ENCODE measurements at regions not wholly inside any gene's neighbourhood (a gene's known extent, or its start where the extent isn't known, plus 50 kb on each side); places are given as distances from the start of the nearest gene placed in this dataset.
"Not testable (repeated sequence)": the region's sequence is repeated elsewhere in the genome, so short reads cannot be mapped to it uniquely, and the experiment has no call there.

DNA sequence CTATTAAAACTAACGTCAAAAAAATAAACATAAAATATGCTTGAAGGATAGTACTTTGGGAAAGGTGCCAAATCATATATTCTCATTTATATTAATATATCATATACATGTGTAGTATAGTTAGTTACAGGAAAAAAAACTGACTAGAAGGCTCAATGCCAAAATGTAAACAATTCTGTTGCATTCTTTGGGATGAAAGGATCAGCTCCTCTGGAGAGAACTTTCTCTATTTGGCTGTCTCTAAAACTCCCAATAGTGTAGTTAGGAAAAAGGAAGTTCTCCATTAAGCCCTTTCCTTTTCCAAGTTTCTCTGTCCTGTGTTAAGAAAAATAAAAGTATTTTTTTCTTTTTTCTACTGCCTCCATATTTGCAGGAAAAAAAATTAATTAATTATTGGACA, 86.5 kb upstream of the BTN3A2 start:
- peaks cover 3% of the 10 kb centered on the region for H3K36me3 ChIP-seq (ENCODE audit: insufficient read depth, low read length)
- no peak overlapping the region for H3K9ac ChIP-seq (ENCODE audit: low read depth, low read length)
- H3K4me1 ChIP-seq (ENCODE audit: control insufficient read depth, insufficient read depth, low read length) = no peaks in the 10 kb centered on the region
- no peak overlapping the region for H3K4me3 ChIP-seq (ENCODE audit: low read length)
- no peak overlapping the region for H3K4me2 ChIP-seq (ENCODE audit: low read length)
- H3K27me3 ChIP-seq (ENCODE audit: control insufficient read depth, insufficient read depth, low read length) = peaks cover 30% of the 10 kb centered on the region
- H3K9me3 ChIP-seq (replicated peaks; ENCODE audit: low read length) = no peaks in the 10 kb centered on the region

- peaks cover 22% of the 10 kb centered on the region for H3K27me3 ChIP-seq (ENCODE audit: control insufficient read depth, insufficient read depth, low read length)
- not testable (repeated sequence) for H3K9me3 ChIP-seq (replicated peaks; ENCODE audit: low read length); H3K36me3 ChIP-seq (ENCODE audit: insufficient read depth, low read length); H3K9ac ChIP-seq (ENCODE audit: low read depth, low read length); H3K4me1 ChIP-seq (ENCODE audit: control insufficient read depth, insufficient read depth, low read length); H3K4me2 ChIP-seq (ENCODE audit: low read length); H3K4me3 ChIP-seq (ENCODE audit: low read length)
Observed at GRCh38 chr6:26279371-26279770, 85.6 kb upstream of the BTN3A2 start.

DNA sequence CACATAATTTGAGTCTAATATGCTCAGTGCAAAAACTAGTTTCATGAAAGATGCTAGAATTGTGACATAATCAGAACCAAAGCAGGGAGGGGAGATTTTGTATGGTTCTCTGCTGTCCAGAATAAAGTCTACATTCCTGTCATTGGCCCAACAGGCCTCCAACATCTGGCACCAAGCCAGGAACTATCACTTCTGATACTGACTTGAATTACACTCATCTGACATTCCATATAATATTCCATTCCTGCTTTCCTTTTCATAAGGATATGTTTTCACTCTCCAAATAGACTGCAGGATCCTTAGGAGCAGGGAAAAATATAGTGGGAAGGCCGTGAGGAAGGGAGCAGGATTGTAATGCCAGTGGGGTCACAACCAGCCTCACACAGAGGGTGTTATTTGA, 84.6 kb upstream of the BTN3A2 start:
- peaks cover 15% of the 10 kb centered on the region for H3K27me3 ChIP-seq (ENCODE audit: control insufficient read depth, insufficient read depth, low read length)
- no peak overlapping the region for H3K4me2 ChIP-seq (ENCODE audit: low read length)
- H3K4me1 ChIP-seq (ENCODE audit: control insufficient read depth, insufficient read depth, low read length) = peaks cover 2% of the 10 kb centered on the region
- peaks cover 3% of the 10 kb centered on the region for H3K36me3 ChIP-seq (ENCODE audit: insufficient read depth, low read length)
- H3K9ac ChIP-seq (ENCODE audit: low read depth, low read length) = no peak overlapping the region
- H3K4me3 ChIP-seq (ENCODE audit: low read length) = no peak overlapping the region
- no peaks in the 10 kb centered on the region for H3K9me3 ChIP-seq (replicated peaks; ENCODE audit: low read length)

DNA sequence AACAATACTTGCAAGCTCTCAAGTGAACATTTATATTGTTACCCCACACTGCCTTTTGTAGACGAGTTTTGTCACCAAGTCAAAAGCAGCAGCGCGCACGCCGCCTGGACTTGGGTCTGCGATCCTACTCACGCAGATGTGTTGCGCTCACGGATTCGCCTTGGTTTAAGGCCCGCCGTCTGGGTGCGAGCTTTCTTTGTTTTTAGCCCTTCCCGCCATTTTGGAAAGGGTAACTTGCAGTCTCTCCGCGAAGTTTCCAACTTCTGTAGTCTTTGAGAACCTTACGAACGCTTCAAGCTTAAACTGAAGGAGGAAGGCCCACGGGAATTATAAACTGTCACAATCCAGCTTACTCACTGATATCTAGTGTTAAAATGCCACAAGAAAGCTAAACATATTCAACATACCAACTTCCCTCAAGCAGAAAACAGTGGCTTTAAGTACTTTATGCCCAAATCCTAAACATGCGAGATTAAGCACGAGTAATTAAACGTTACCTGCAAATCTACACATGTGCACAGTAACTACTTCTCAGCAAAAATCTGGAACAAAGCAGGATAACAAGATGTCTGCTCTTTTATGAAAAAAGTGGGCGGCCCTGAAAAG, 80.4 kb upstream of the BTN3A2 start:
- peaks cover 3% of the 10 kb centered on the region for H3K36me3 ChIP-seq (ENCODE audit: insufficient read depth, low read length)
- H3K9me3 ChIP-seq (replicated peaks; ENCODE audit: low read length) = no peaks in the 10 kb centered on the region
- H3K9ac ChIP-seq (ENCODE audit: low read depth, low read length) = peak overlapping the region; percentile 85
- no peaks in the 10 kb centered on the region for H3K27me3 ChIP-seq (ENCODE audit: control insufficient read depth, insufficient read depth, low read length)
- H3K4me3 ChIP-seq (ENCODE audit: low read length) = peak overlapping the region; percentile 80
- peaks cover 2% of the 10 kb centered on the region for H3K4me1 ChIP-seq (ENCODE audit: control insufficient read depth, insufficient read depth, low read length)
- peak overlapping the region; percentile 89 for H3K4me2 ChIP-seq (ENCODE audit: low read length)

- Histone ChIP-seq H3K4me2 (ENCODE audit: low read length) (peak overlapping the region; percentile 89), H3K27me3 (ENCODE audit: control insufficient read depth, insufficient read depth, low read length) (no peaks in the 10 kb centered on the region), H3K36me3 (ENCODE audit: insufficient read depth, low read length) (peaks cover 3% of the 10 kb centered on the region), H3K9ac (ENCODE audit: low read depth, low read length) (peak overlapping the region; percentile 85), H3K4me3 (ENCODE audit: low read length) (peak overlapping the region; percentile 80), H3K9me3 (replicated peaks; ENCODE audit: low read length) (no peaks in the 10 kb centered on the region), H3K4me1 (ENCODE audit: control insufficient read depth, insufficient read depth, low read length) (peaks cover 2% of the 10 kb centered on the region)
Observed at GRCh38 chr6:26285143-26286134, 79.6 kb upstream of the BTN3A2 start.

DNA sequence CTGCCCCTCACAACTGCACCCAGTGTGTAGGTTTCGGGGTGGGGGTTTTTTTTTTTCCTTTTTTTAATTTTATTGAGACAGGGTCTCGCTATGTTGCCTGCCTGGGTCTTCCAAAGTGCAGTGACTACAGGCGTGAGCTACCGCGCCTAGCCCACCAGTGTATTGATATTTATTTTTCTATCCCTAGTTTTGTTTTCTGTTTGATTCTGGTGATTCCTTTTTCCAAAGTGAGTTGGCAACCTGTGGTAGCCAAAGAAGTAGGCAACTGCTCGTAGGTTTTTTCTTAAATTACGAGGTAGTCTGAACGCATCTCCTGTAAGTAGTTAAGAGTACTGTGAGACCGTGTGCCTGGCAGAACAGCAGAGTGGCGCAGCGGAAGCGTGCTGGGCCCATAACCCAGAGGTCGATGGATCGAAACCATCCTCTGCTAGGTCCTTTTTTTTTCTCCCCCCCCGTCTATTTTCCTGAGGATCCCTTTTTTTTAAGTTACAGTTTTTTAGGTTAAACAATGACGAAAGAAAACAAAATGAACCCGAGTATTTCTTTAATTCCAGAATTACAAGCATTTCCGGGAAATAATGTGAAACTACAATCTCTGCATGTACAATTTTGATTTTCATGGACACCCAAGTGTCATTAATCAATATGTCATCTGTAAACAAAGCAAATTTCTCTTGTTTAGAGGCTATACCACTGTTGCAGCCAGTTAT, 78.7 kb upstream of the BTN3A2 start:
- Histone ChIP-seq H3K9me3 (replicated peaks; ENCODE audit: low read length) (no peaks in the 10 kb centered on the region), H3K4me1 (ENCODE audit: control insufficient read depth, insufficient read depth, low read length) (peaks cover 2% of the 10 kb centered on the region), H3K36me3 (ENCODE audit: insufficient read depth, low read length) (no peaks in the 10 kb centered on the region), H3K4me2 (ENCODE audit: low read length) (peak overlapping the region; percentile 89), H3K9ac (ENCODE audit: low read depth, low read length) (peak overlapping the region; percentile 85), H3K27me3 (ENCODE audit: control insufficient read depth, insufficient read depth, low read length) (no peaks in the 10 kb centered on the region), H3K4me3 (ENCODE audit: low read length) (peak overlapping the region; percentile 80)

DNA sequence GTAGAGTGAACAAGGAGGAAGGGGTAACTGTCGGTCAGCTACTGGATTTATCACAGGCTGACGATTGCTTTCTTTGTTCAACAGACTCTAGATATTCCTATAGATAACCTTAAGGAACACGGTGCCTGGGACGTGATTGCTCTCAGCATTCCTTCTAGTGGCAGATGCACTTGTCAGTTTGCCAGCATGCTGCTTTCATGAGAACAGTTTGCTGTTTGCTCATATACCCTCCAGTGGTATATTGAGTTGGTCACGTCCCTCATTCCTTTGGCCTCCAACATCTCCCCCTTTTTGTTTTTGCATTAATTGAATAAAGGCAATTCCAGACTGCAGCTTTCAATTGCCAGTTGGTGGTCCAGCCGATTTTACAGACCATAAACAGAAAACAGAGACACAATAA, 76.8 kb upstream of the BTN3A2 start:
- Histone ChIP-seq H3K4me1 (ENCODE audit: control insufficient read depth, insufficient read depth, low read length) (peaks cover 2% of the 10 kb centered on the region), H3K4me3 (ENCODE audit: low read length) (no peak overlapping the region), H3K9ac (ENCODE audit: low read depth, low read length) (no peak overlapping the region), H3K27me3 (ENCODE audit: control insufficient read depth, insufficient read depth, low read length) (no peaks in the 10 kb centered on the region), H3K9me3 (replicated peaks; ENCODE audit: low read length) (no peaks in the 10 kb centered on the region), H3K36me3 (ENCODE audit: insufficient read depth, low read length) (no peaks in the 10 kb centered on the region), H3K4me2 (ENCODE audit: low read length) (no peak overlapping the region)

DNA sequence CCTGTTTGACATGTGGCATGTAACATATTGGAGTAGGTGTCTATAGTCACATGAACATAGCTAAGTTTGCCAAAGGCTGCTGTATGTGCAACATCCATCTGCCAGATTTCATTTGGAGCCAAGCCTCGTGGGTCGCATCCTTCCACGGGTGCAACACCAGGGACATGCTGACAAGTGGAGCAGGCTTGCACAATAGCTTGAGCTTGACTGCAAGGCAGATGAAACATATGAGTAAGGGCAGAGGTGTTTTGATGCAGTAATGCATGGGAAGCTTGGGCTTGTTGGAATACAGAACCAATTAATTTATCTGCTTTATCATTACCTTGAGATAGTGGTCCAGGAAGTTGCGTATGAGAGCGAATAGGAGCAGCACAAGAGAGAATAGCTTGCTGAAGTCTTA, 74.1 kb upstream of the BTN3A2 start:
- Histone ChIP-seq H3K4me1 (ENCODE audit: control insufficient read depth, insufficient read depth, low read length) (peaks cover 7% of the 10 kb centered on the region), H3K36me3 (ENCODE audit: insufficient read depth, low read length) (no peaks in the 10 kb centered on the region), H3K9me3 (replicated peaks; ENCODE audit: low read length) (no peaks in the 10 kb centered on the region), H3K4me2 (ENCODE audit: low read length) (no peak overlapping the region), H3K9ac (ENCODE audit: low read depth, low read length) (no peak overlapping the region), H3K27me3 (ENCODE audit: control insufficient read depth, insufficient read depth, low read length) (no peaks in the 10 kb centered on the region), H3K4me3 (ENCODE audit: low read length) (no peak overlapping the region)

DNA sequence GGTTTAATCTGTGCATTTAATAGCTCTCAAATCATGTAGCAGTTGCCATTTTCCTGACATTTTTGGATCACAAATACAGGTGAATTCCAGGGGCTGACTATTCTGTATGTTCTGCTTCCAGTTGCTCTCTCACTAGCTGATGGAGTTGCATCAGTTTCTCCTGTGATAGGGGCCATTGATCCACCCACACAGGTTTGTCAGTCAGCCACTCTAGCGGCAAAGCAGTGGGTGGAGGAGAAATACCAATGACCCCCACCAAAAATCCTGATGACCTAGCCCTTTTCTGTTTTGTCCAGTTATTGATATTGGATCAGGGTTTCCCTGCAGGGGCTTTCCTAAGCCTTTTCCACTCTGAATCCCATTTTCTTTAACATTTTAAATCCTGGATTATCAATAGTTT, 72.3 kb upstream of the BTN3A2 start:
- no peaks in the 10 kb centered on the region for H3K27me3 ChIP-seq (ENCODE audit: control insufficient read depth, insufficient read depth, low read length)

GRCh38 chr6:26294302-26294701, 70.7 kb upstream of the BTN3A2 start:
- H3K36me3 ChIP-seq (ENCODE audit: insufficient read depth, low read length) = no peaks in the 10 kb centered on the region
- H3K4me1 ChIP-seq (ENCODE audit: control insufficient read depth, insufficient read depth, low read length) = peaks cover 24% of the 10 kb centered on the region
- no peaks in the 10 kb centered on the region for H3K27me3 ChIP-seq (ENCODE audit: control insufficient read depth, insufficient read depth, low read length)
- H3K9ac ChIP-seq (ENCODE audit: low read depth, low read length) = no peak overlapping the region
- H3K4me3 ChIP-seq (ENCODE audit: low read length) = no peak overlapping the region
- H3K4me2 ChIP-seq (ENCODE audit: low read length) = no peak overlapping the region
- H3K9me3 ChIP-seq (replicated peaks; ENCODE audit: low read length) = no peaks in the 10 kb centered on the region

More for the DNA sequence above, 72.3 kb upstream of the BTN3A2 start:
- H3K4me2 ChIP-seq (ENCODE audit: low read length) = no peak overlapping the region
- H3K36me3 ChIP-seq (ENCODE audit: insufficient read depth, low read length) = no peaks in the 10 kb centered on the region
- H3K4me3 ChIP-seq (ENCODE audit: low read length) = no peak overlapping the region
- H3K9ac ChIP-seq (ENCODE audit: low read depth, low read length) = no peak overlapping the region
- H3K4me1 ChIP-seq (ENCODE audit: control insufficient read depth, insufficient read depth, low read length) = peaks cover 24% of the 10 kb centered on the region
- H3K9me3 ChIP-seq (replicated peaks; ENCODE audit: low read length) = no peaks in the 10 kb centered on the region

DNA sequence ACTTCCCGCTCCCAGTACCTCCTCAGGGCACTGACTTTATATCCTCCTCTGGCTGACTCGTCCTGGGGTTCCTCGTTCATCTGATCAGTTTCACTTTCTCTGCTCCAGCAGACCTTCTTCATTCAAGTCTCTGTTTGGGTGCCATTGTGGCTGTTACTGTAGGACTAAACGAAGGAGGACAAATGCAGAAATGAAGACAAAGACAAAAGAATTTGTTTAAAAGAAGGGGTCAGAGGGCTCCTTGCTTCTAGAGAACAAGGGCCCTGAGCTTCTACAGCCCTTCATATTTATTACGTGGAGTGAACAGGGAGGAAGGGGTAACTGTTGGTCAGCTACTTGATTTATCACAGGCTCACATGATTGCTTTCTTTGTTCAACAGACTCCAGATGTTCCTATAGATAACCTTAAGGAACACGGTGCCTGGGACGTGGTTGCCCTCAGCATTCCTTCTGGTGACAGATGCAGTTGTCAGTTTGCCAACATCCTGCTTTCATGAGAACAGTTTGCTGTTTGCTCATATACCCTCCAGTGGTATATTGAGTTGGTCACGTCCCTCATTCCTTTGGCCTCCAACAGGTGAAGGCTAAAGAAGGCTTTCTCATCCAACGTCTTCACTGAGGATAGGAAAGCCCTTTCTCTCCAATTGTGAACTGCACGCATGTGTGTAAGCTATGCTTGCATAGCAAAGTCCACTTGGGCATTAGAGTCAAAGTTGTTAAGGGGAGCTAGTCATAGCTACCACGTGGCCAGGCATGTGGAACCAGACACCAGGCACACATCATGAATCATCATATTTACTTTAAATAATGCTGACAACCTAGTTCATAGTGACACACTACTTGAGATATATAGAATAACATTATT, 69.1 kb upstream of the BTN3A2 start:
- Histone ChIP-seq H3K36me3 (ENCODE audit: insufficient read depth, low read length) (no peaks in the 10 kb centered on the region), H3K4me3 (ENCODE audit: low read length) (no peak overlapping the region), H3K9me3 (replicated peaks; ENCODE audit: low read length) (no peaks in the 10 kb centered on the region), H3K4me1 (ENCODE audit: control insufficient read depth, insufficient read depth, low read length) (peaks cover 24% of the 10 kb centered on the region), H3K9ac (ENCODE audit: low read depth, low read length) (no peak overlapping the region), H3K4me2 (ENCODE audit: low read length) (peak overlapping the region; percentile 46), H3K27me3 (ENCODE audit: control insufficient read depth, insufficient read depth, low read length) (no peaks in the 10 kb centered on the region)

All from skeletal muscle satellite cell (primary cell).